ENCODE measurements at regions not wholly inside any gene's neighbourhood (a gene's known extent, or its start where the extent isn't known, plus 50 kb on each side); places are given as distances from the start of the nearest gene placed in this dataset.

- no peak for TF ChIP-seq CTCF (IDR thresholded peaks at IDR 0.05)
- Histone ChIP-seq H3K9me3 (no peaks in the 10 kb centered on the region), H3K4me3 (no peak overlapping the region), H3K4me1 (ENCODE audit: control insufficient read depth in 1 of 2, low read depth in 2 of 2) (peaks cover 0 to 14% of the 10 kb centered on the region in 2 donors), H3K36me3 (no peaks in the 10 kb centered on the region), H3K27me3 (replicated peaks; ENCODE audit: insufficient read depth) (no peaks in the 10 kb centered on the region), H3K27ac (no peak overlapping the region)
- ATAC-seq (ENCODE audit: insufficient number of reproducible peaks, low FRiP score, low read depth) = no peak
- DNase-seq (ENCODE audit: low spot score) = no peak
Observed at GRCh38 chr5:81907012-81907635, 64.7 kb upstream of the ATG10 start.

GRCh38 chr5:81906086-81906485 lies 65.7 kb upstream of the ATG10 start:
- no peak for TF ChIP-seq CTCF (IDR thresholded peaks at IDR 0.05)
- no peak for ATAC-seq (ENCODE audit: insufficient number of reproducible peaks, low FRiP score, low read depth)
- Histone ChIP-seq H3K27ac (no peak overlapping the region), H3K9me3 (no peaks in the 10 kb centered on the region), H3K27me3 (replicated peaks; ENCODE audit: insufficient read depth) (no peaks in the 10 kb centered on the region), H3K36me3 (no peaks in the 10 kb centered on the region), H3K4me3 (no peak overlapping the region), H3K4me1 (ENCODE audit: control insufficient read depth in 1 of 2, low read depth in 2 of 2) (peaks cover 0 to 14% of the 10 kb centered on the region in 2 donors)
- no peak for DNase-seq (ENCODE audit: low spot score)

GRCh38 chr5:81904861-81905260 lies 67.0 kb upstream of the ATG10 start:
- H3K36me3 ChIP-seq = no peaks in the 10 kb centered on the region
- no peaks in the 10 kb centered on the region for H3K9me3 ChIP-seq
- no peak for TF ChIP-seq CTCF (IDR thresholded peaks at IDR 0.05)
- no peaks in the 10 kb centered on the region for H3K27me3 ChIP-seq (replicated peaks; ENCODE audit: insufficient read depth)
- no peak for DNase-seq (ENCODE audit: low spot score)
- no peak overlapping the region for H3K4me3 ChIP-seq
- H3K27ac ChIP-seq = no peak overlapping the region
- peaks cover 0 to 14% of the 10 kb centered on the region in 2 donors for H3K4me1 ChIP-seq (ENCODE audit: control insufficient read depth in 1 of 2, low read depth in 2 of 2)
- no peak for ATAC-seq (ENCODE audit: insufficient number of reproducible peaks, low FRiP score, low read depth)

GRCh38 chr5:81904166-81904565 lies 67.7 kb upstream of the ATG10 start:
- no peak for TF ChIP-seq CTCF (IDR thresholded peaks at IDR 0.05)

GRCh38 chr5:81901586-81901985 lies 70.2 kb upstream of the ATG10 start:
- no peak for TF ChIP-seq CTCF (IDR thresholded peaks at IDR 0.05)
- Histone ChIP-seq H3K4me1 (ENCODE audit: control insufficient read depth in 1 of 2, low read depth in 2 of 2) (peaks cover 0 to 1% of the 10 kb centered on the region in 2 donors), H3K4me3 (no peak overlapping the region), H3K27me3 (replicated peaks; ENCODE audit: insufficient read depth) (no peaks in the 10 kb centered on the region), H3K36me3 (no peaks in the 10 kb centered on the region), H3K9me3 (no peaks in the 10 kb centered on the region), H3K27ac (no peak overlapping the region)
- no peak for ATAC-seq (ENCODE audit: insufficient number of reproducible peaks, low FRiP score, low read depth)
- no peak for DNase-seq (ENCODE audit: low spot score)

More at GRCh38 chr5:81904166-81904565, 67.7 kb upstream of the ATG10 start:
- Histone ChIP-seq H3K36me3 (no peaks in the 10 kb centered on the region), H3K27ac (no peak overlapping the region), H3K4me3 (no peak overlapping the region), H3K9me3 (no peaks in the 10 kb centered on the region), H3K27me3 (replicated peaks; ENCODE audit: insufficient read depth) (no peaks in the 10 kb centered on the region), H3K4me1 (ENCODE audit: control insufficient read depth in 1 of 2, low read depth in 2 of 2) (peaks cover 0 to 14% of the 10 kb centered on the region in 2 donors)
- DNase-seq (ENCODE audit: low spot score) (no peak), ATAC-seq (ENCODE audit: insufficient number of reproducible peaks, low FRiP score, low read depth) (no peak)
